Smooth muscle cell (in vitro differentiated cells): ENCODE measurements at regions not wholly inside any gene's neighbourhood (a gene's known extent, or its start where the extent isn't known, plus 50 kb on each side); places are given as distances from the start of the nearest gene placed in this dataset.

Source experiments
- DNase-seq: peaks from one replicate; lab custom pipeline; 2025; ENCODE audit not compliant: unreplicated experiment; lab: John Stamatoyannopoulos, UW
- H2AFZ ChIP-seq: fragments of 200-600 bp; sonication (generic); 2 replicates; pipeline ENCODE4 v1.6.0; 2016; ENCODE audit warnings: antibody characterized with exemption, low read depth, mild to moderate bottlenecking
- H3F3A ChIP-seq: fragments of 200-600 bp; sonication (generic); 2 replicates; pipeline ENCODE4 v1.6.0; 2017; ENCODE audit warnings: antibody characterized with exemption, low read depth
- H3K27ac ChIP-seq: fragments of 200-600 bp; sonication (generic); 2 replicates; pipeline ENCODE4 v1.5.1; 2016; ENCODE audit warnings: low read depth, mild to moderate bottlenecking
- H3K27me3 ChIP-seq: fragments of 200-600 bp; sonication (generic); 2 replicates; pipeline ENCODE4 v1.6.1; 2016; ENCODE audit warnings: low read depth, mild to moderate bottlenecking
- H3K36me3 ChIP-seq: fragments of 200-600 bp; sonication (generic); 2 replicates; pipeline ENCODE4 v1.5.1; 2016; ENCODE audit warnings: low read depth
- H3K4me1 ChIP-seq: fragments of 200-600 bp; sonication (generic); 2 replicates; pipeline ENCODE4 v1.5.1; 2016; ENCODE audit warnings: low read depth
- H3K4me2 ChIP-seq: fragments of 200-600 bp; sonication (generic); 2 replicates; pipeline ENCODE4 v1.6.0; 2016; ENCODE audit warnings: mild to moderate bottlenecking
- H3K4me3 ChIP-seq: fragments of 200-600 bp; sonication (generic); 2 replicates; pipeline ENCODE4 v1.5.1; 2016; ENCODE audit warnings: mild to moderate bottlenecking
- H3K79me2 ChIP-seq: fragments of 200-600 bp; sonication (generic); 2 replicates; pipeline ENCODE4 v1.6.0; 2016; ENCODE audit warnings: low read depth, mild to moderate bottlenecking
- H3K9ac ChIP-seq: fragments of 200-600 bp; sonication (generic); 2 replicates; pipeline ENCODE4 v1.6.0; 2016; ENCODE audit warnings: low read depth
- H3K9me3 ChIP-seq: fragments of 200-600 bp; sonication (generic); replicated peaks from 2 replicates; pipeline ENCODE4 v1.5.1; 2016; ENCODE audit warnings: low read depth
- H4K20me1 ChIP-seq: fragments of 200-600 bp; sonication (generic); 2 replicates; pipeline ENCODE4 v1.6.0; 2016; ENCODE audit warnings: low read depth
- CTCF ChIP-seq: fragments of 200-600 bp; sonication (generic); IDR thresholded peaks from 2 replicates; pipeline ENCODE4 v1.5.1; 2017; ENCODE audit warnings: borderline replicate concordance, mild to moderate bottlenecking, antibody characterized with exemption; ENCODE audit not compliant: insufficient read depth, poor library complexity, severe bottlenecking
- WGBS: methylation state at CpG from one replicate; pipeline ENCODE4 v1.1.7; 2016; ENCODE audit warnings: low lambda C conversion rate; 5-methylcytosine and 5-hydroxymethylcytosine counted together

- no peak for TF ChIP-seq CTCF
- no peaks in the 10 kb centered on the region for H4K20me1 ChIP-seq
- H3K27me3 ChIP-seq: no peaks in the 10 kb centered on the region
- H3K4me2 ChIP-seq: no peak overlapping the region
- H3K27ac ChIP-seq: no peak overlapping the region
- WGBS: 91% methylated on average over 3 of the region's 3 CpGs
- H3K36me3 ChIP-seq: no peaks in the 10 kb centered on the region
- H3F3A ChIP-seq: no peaks in the 10 kb centered on the region
- H3K79me2 ChIP-seq: no peaks in the 10 kb centered on the region
- no peak overlapping the region for H3K9ac ChIP-seq
- H3K9me3 ChIP-seq: no peaks in the 10 kb centered on the region
- DNase-seq: no peak
- H2AFZ ChIP-seq: no peak overlapping the region
- no peak overlapping the region for H3K4me3 ChIP-seq
- no peaks in the 10 kb centered on the region for H3K4me1 ChIP-seq
Observed at GRCh38 chr5:12022444-12022843, 118.2 kb upstream of the CTNND2 start.

- no peak for DNase-seq
- H3K27me3 ChIP-seq: no peaks in the 10 kb centered on the region
- H3F3A ChIP-seq: no peaks in the 10 kb centered on the region
- no peaks in the 10 kb centered on the region for H4K20me1 ChIP-seq
- H3K9ac ChIP-seq: no peak overlapping the region
- no peaks in the 10 kb centered on the region for H3K79me2 ChIP-seq
- TF ChIP-seq CTCF: no peak
- no peaks in the 10 kb centered on the region for H3K36me3 ChIP-seq
- 94% methylated on average over 1 of the region's 1 CpG for WGBS
- H3K4me1 ChIP-seq: no peaks in the 10 kb centered on the region
- H2AFZ ChIP-seq: no peak overlapping the region
- no peak overlapping the region for H3K4me2 ChIP-seq
- no peak overlapping the region for H3K27ac ChIP-seq
- no peak overlapping the region for H3K4me3 ChIP-seq
- no peaks in the 10 kb centered on the region for H3K9me3 ChIP-seq
Observed at GRCh38 chr5:12019306-12019705, 115.1 kb upstream of the CTNND2 start.

GRCh38 chr5:12017007-12017406 lies 112.8 kb upstream of the CTNND2 start:
- Histone ChIP-seq H3K79me2 (no peaks in the 10 kb centered on the region), H3K27me3 (no peaks in the 10 kb centered on the region), H4K20me1 (no peaks in the 10 kb centered on the region), H2AFZ (peak overlapping the region; percentile 50), H3K27ac (no peak overlapping the region), H3K4me2 (no peak overlapping the region), H3K4me3 (no peak overlapping the region), H3K9me3 (no peaks in the 10 kb centered on the region), H3F3A (no peaks in the 10 kb centered on the region), H3K4me1 (no peaks in the 10 kb centered on the region), H3K9ac (no peak overlapping the region), H3K36me3 (no peaks in the 10 kb centered on the region)
- TF ChIP-seq CTCF: no peak
- WGBS: 87% methylated on average over 10 of the region's 10 CpGs
- DNase-seq: no peak

GRCh38 chr5:12016159-12016746 lies 112.0 kb upstream of the CTNND2 start:
- 32% methylated on average over 7 of the region's 7 CpGs for WGBS
- Histone ChIP-seq H3K27ac (peak overlapping the region; percentile 19), H3K4me3 (no peak overlapping the region), H3K79me2 (no peaks in the 10 kb centered on the region), H3K27me3 (no peaks in the 10 kb centered on the region), H3K36me3 (no peaks in the 10 kb centered on the region), H3F3A (no peaks in the 10 kb centered on the region), H3K4me1 (no peaks in the 10 kb centered on the region), H3K9me3 (no peaks in the 10 kb centered on the region), H2AFZ (no peak overlapping the region), H4K20me1 (no peaks in the 10 kb centered on the region), H3K9ac (no peak overlapping the region), H3K4me2 (peak overlapping the region; percentile 72)
- no peak for TF ChIP-seq CTCF
- DNase-seq: no peak
